ENCODE measurements at regions not wholly inside any gene's neighbourhood (a gene's known extent, or its start where the extent isn't known, plus 50 kb on each side); places are given as distances from the start of the nearest gene placed in this dataset.

GRCh38 chr6:21999741-22000140 lies 297.1 kb downstream of the PRL start:
- DNase-seq (ENCODE audit: extremely low spot score, insufficient read length, low read depth), result no peak
- no peak for FAIRE-seq

- FAIRE-seq (no peak), DNase-seq (ENCODE audit: extremely low spot score, insufficient read length, low read depth) (no peak)
These were observed 295.3 kb downstream of the PRL start for GRCh38 chr6:22001396-22002027.

GRCh38 chr6:22003287-22003686 lies 293.5 kb downstream of the PRL start:
- DNase-seq (ENCODE audit: extremely low spot score, insufficient read length, low read depth) (no peak), FAIRE-seq (no peak)

- no peak for DNase-seq (ENCODE audit: extremely low spot score, insufficient read length, low read depth)
- no peak for FAIRE-seq
These were observed 290.0 kb downstream of the PRL start for GRCh38 chr6:22006795-22007194.

GRCh38 chr6:22007469-22007868 lies 289.4 kb downstream of the PRL start:
- FAIRE-seq, result no peak
- no peak for DNase-seq (ENCODE audit: extremely low spot score, insufficient read length, low read depth)

GRCh38 chr6:22008248-22008836 lies 288.5 kb downstream of the PRL start:
- no peak for FAIRE-seq
- DNase-seq (ENCODE audit: extremely low spot score, insufficient read length, low read depth), result no peak

GRCh38 chr6:22010102-22010501 lies 286.7 kb downstream of the PRL start:
- DNase-seq (ENCODE audit: extremely low spot score, insufficient read length, low read depth) (no peak), FAIRE-seq (no peak)

- DNase-seq (ENCODE audit: extremely low spot score, insufficient read length, low read depth) (no peak), FAIRE-seq (no peak)
These were observed 281.6 kb downstream of the PRL start for GRCh38 chr6:22015216-22015615.

GRCh38 chr6:22015944-22016343 lies 280.9 kb downstream of the PRL start:
- FAIRE-seq, result no peak

GRCh38 chr6:22017272-22017671 lies 279.6 kb downstream of the PRL start:
- no peak for FAIRE-seq
- no peak for DNase-seq (ENCODE audit: extremely low spot score, insufficient read length, low read depth)

More at GRCh38 chr6:22015944-22016343, 280.9 kb downstream of the PRL start:
- no peak for DNase-seq (ENCODE audit: extremely low spot score, insufficient read length, low read depth)

- DNase-seq (ENCODE audit: extremely low spot score, insufficient read length, low read depth) (no peak), FAIRE-seq (no peak)
These were observed 279.1 kb downstream of the PRL start for GRCh38 chr6:22017766-22018165.

GRCh38 chr6:22019857-22020256 lies 277.0 kb downstream of the PRL start:
- DNase-seq (ENCODE audit: extremely low spot score, insufficient read length, low read depth), result no peak
- no peak for FAIRE-seq

GRCh38 chr6:22020299-22021003 lies 276.4 kb downstream of the PRL start:
- no peak for FAIRE-seq

GRCh38 chr6:22021966-22022365 lies 274.9 kb downstream of the PRL start:
- FAIRE-seq (no peak), DNase-seq (ENCODE audit: extremely low spot score, insufficient read length, low read depth) (no peak)

More at GRCh38 chr6:22020299-22021003, 276.4 kb downstream of the PRL start:
- no peak for DNase-seq (ENCODE audit: extremely low spot score, insufficient read length, low read depth)

GRCh38 chr6:22023937-22024336 lies 272.9 kb downstream of the PRL start:
- FAIRE-seq, result no peak
- DNase-seq (ENCODE audit: extremely low spot score, insufficient read length, low read depth), result no peak

GRCh38 chr6:22024973-22025467 lies 271.8 kb downstream of the PRL start:
- DNase-seq (ENCODE audit: extremely low spot score, insufficient read length, low read depth) (no peak), FAIRE-seq (no peak)

GRCh38 chr6:22025468-22026163 lies 271.2 kb downstream of the PRL start:
- DNase-seq (ENCODE audit: extremely low spot score, insufficient read length, low read depth) (no peak), FAIRE-seq (peak; percentile 80)

- DNase-seq (ENCODE audit: extremely low spot score, insufficient read length, low read depth) (no peak), FAIRE-seq (no peak)
These were observed 270.6 kb downstream of the PRL start for GRCh38 chr6:22026164-22026678.

GRCh38 chr6:22027040-22027725 lies 269.7 kb downstream of the PRL start:
- DNase-seq (ENCODE audit: extremely low spot score, insufficient read length, low read depth), result no peak
- FAIRE-seq, result no peak
